Thyroid gland (tissue), 4 donors: ENCODE measurements at regions not wholly inside any gene's neighbourhood (a gene's known extent, or its start where the extent isn't known, plus 50 kb on each side); places are given as distances from the start of the nearest gene placed in this dataset.
A peak's percentile ranks its signal among the peaks of the same experiment; 100 is the strongest.

Experiments
- DNase-seq, 2 donors: peaks; one replicate each; pipeline ENCODE4 v3.0.0-alpha.2; 2019
- H3K27ac ChIP-seq, 3 donors: fragments of 200-600 bp; sonication (generic); 1 replicate in 2 of 3; 2 replicates in 1 of 3; pipeline ENCODE4 v1.5.1; 2016 to 2019; ENCODE audit warnings: mild to moderate bottlenecking in 1 of 3, moderate library complexity in 1 of 3
- H3K27me3 ChIP-seq: fragments of 200-600 bp; sonication (generic); one replicate; pipeline ENCODE4 v1.5.1; 2019
- H3K36me3 ChIP-seq, 2 donors: fragments of 200-600 bp; sonication (generic); one replicate each; pipeline ENCODE4 v1.5.1; 2016 to 2019
- H3K4me1 ChIP-seq, 2 donors: fragments of 200-600 bp; sonication (generic); one replicate each; pipeline ENCODE4 v1.5.1; 2017 to 2019
- H3K4me3 ChIP-seq, 3 donors: fragments of 200-600 bp; sonication (generic); replicated peaks in 1 of 3; 1 replicate in 2 of 3; 2 replicates in 1 of 3; pipeline ENCODE4 v1.5.1; 2016; ENCODE audit warnings: mild to moderate bottlenecking in 1 of 3
- H3K9me3 ChIP-seq: fragments of 200-600 bp; sonication (generic); one replicate; pipeline ENCODE4 v1.5.1; 2017
- CTCF ChIP-seq, 6 experiments: fragments of 200-600 bp in 3 of 6; fragments of 450-650 bp in 3 of 6; sonication (generic) in 3 of 6; IDR thresholded peaks; one replicate each; pipeline ENCODE4 v1.5.1; 2016 to 2019; ENCODE audit warnings: antibody characterized with exemption in 6 of 6, mild to moderate bottlenecking in 2 of 6, inconsistent platforms in 1 of 6, moderate library complexity in 1 of 6
- POLR2A ChIP-seq, 2 donors: fragments of 450-650 bp; IDR thresholded peaks; one replicate each; pipeline ENCODE4 v1.6.1; 2017; ENCODE audit warnings: antibody characterized with exemption in 2 of 2, mild to moderate bottlenecking in 2 of 2, moderate library complexity in 1 of 2
- WGBS, 2 donors: methylation state at CpG; one replicate each; pipeline ENCODE4 v1.1.5; 2017; 5-methylcytosine and 5-hydroxymethylcytosine counted together
- intact Hi-C: fragments of 100-400 bp; cut with DNase I; formaldehyde crosslinking; loops from one replicate; pipeline ENCODE4 v1.15.1; 2023

DNA sequence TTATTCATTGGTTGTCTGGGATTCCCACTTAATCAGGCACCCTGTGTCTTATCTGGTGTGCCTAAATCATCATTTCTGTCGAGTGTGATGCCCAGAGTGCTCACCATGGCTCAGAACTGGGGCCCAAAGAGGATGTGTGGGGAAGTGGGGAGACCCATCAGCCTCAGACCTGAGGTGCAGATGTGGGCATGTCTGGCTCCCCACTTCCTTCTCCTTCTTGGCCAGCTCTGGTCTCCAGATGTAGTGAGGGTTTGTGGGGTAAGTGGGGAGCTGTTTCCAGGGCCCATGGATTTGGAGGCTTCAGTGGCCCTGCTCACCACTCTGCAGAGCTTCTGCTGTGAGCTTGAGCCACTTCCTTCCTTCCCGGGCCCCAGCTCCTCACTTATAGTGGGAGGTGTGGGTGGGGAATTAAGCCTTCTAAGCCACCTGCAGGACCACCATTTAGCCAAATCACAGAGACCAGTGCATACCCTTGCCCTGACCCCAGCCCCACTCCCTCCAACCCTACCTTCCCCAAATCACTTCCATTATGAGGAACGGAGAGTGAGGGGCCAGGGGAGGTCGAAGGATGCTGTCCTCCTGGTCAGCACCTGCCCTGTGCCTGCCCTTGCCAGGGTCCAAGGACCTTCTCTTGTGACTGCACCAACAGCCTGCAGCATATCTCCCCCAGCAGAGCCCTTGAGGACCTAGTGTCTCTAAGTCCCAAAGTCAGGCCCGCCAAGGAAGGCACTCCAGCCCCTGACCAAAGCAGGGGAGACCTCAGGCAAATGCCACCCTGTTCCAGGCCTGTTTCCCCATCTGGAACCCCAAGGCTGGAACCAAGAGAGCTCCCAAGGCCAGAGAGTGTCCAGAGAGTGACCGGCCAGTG lies 278.2 kb upstream of the RTL1 start:
- intact Hi-C loops: no loop called here
- WGBS, 2 donors: 78 to 79% methylated on average over 5 to 6 of the region's 6 CpGs
- TF ChIP-seq CTCF (IDR thresholded peaks at IDR 0.05) (no peak), POLR2A (IDR thresholded peaks at IDR 0.05) (no peak)

DNA sequence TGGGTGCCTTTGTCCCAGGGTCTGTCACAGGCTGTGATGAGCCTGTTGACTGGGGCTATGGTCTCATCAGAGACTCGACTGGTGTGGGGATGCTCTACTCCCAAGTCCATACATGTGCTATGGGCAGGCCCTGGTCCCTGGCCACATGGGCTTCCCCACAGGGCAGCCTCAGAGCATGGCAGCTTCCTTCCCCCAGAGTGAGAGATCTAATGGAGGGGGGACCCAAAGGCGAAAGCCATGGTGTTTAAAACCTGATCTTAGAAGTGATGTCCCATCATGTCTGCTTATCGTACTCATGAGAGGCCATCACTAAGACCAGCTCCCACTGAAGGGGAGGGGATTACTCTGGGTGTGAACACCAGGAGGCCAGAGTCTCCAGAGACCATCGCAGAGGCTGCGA lies 279.0 kb upstream of the RTL1 start:
- H3K4me3 ChIP-seq: no peak overlapping the region
- 70 to 75% methylated on average over 4 to 5 of the region's 5 CpGs for WGBS, 2 donors
- H3K36me3 ChIP-seq: no peaks in the 10 kb centered on the region
- H3K9me3 ChIP-seq: no peaks in the 10 kb centered on the region
- no peak for DNase-seq
- H3K4me1 ChIP-seq: no peaks in the 10 kb centered on the region
- H3K27me3 ChIP-seq: no peaks in the 10 kb centered on the region
- intact Hi-C loops: no loop called here
- TF ChIP-seq POLR2A (IDR thresholded peaks at IDR 0.05) (no peak), CTCF (IDR thresholded peaks at IDR 0.05) (no peak)
- no peak overlapping the region for H3K27ac ChIP-seq

More for the DNA sequence above, 278.2 kb upstream of the RTL1 start:
- H3K36me3 ChIP-seq: no peaks in the 10 kb centered on the region
- no peaks in the 10 kb centered on the region for H3K9me3 ChIP-seq
- no peaks in the 10 kb centered on the region for H3K4me1 ChIP-seq
- no peak overlapping the region for H3K4me3 ChIP-seq
- H3K27ac ChIP-seq: no peak overlapping the region
- H3K27me3 ChIP-seq: no peaks in the 10 kb centered on the region
- DNase-seq: no peak

DNA sequence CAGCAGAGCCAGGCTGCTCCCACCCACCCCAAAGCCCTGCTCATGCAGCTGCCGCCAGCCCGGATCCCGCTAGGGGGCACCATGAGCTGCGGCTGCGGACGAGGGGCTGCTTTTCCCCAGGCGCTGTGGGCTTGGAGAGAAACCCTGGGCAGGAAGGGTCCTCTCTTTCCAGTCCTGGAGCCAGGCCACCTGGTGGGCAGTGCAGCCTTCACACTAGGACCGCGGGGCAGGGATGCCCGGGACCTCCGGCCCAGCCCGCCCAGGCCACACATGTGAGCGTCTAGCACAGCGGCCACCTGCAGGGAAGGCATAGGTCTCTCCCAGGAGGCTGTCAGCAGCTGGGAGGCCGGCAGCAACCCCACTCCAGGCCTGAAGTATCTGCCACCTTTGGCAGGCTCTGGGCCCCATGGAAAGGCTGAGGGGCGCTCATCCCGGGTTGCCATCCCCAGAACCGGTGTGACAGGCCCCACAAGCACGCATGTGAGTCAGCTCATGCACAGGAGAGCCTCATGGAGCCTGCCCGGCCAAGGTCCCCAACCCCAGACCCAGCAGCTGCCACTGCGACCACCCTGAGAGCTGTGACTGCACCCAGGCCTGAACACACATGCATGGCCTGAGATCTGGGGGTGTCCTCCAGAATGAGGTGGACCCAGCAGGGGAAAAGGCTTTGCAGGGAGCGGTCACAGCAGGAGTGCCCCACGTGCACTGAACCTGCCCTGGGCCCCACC lies 280.0 kb upstream of the RTL1 start:
- 27 to 38% methylated on average over 8 to 12 of the region's 23 CpGs for WGBS, 2 donors
- intact Hi-C loops: no loop called here
- Histone ChIP-seq H3K9me3 (no peaks in the 10 kb centered on the region), H3K27me3 (no peaks in the 10 kb centered on the region), H3K36me3 (no peaks in the 10 kb centered on the region), H3K27ac (no peak overlapping the region), H3K4me3 (no peak overlapping the region), H3K4me1 (no peaks in the 10 kb centered on the region)
- TF ChIP-seq CTCF (IDR thresholded peaks at IDR 0.05): peak in 1 of 6 experiments; percentile 29
- no peak for TF ChIP-seq POLR2A (IDR thresholded peaks at IDR 0.05)
- no peak for DNase-seq

DNA sequence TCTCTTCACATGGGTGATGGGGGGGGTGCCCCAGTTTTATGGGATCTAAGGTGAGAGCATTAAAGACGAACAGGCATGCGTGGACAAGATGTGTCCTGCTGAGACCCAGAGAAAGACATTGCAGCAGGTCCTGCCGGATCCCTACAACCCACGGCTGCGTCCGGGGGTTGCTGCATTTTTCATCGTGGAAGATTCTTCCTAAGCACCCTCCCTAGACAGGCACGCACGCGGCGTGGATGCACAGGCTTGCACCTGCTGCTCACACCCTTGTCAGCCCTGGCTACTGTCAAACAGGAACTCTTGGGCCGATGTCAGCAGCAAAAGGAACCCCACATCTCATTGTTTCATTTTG lies 280.6 kb upstream of the RTL1 start:
- Histone ChIP-seq H3K36me3 (no peaks in the 10 kb centered on the region), H3K27me3 (no peaks in the 10 kb centered on the region), H3K27ac (no peak overlapping the region), H3K4me1 (no peaks in the 10 kb centered on the region), H3K4me3 (no peak overlapping the region), H3K9me3 (no peaks in the 10 kb centered on the region)
- intact Hi-C loops: no loop called here
- WGBS, 2 donors: 87 to 93% methylated on average over 12 of the region's 12 CpGs
- no peak for DNase-seq
- TF ChIP-seq CTCF (IDR thresholded peaks at IDR 0.05) (no peak), POLR2A (IDR thresholded peaks at IDR 0.05) (no peak)

- TF ChIP-seq POLR2A (IDR thresholded peaks at IDR 0.05) (no peak), CTCF (IDR thresholded peaks at IDR 0.05) (no peak)
- H3K4me3 ChIP-seq: no peak overlapping the region
- no peak overlapping the region for H3K27ac ChIP-seq
- intact Hi-C loops: no loop called here
- no peaks in the 10 kb centered on the region for H3K4me1 ChIP-seq
- no peaks in the 10 kb centered on the region for H3K27me3 ChIP-seq
- no peak for DNase-seq
- H3K9me3 ChIP-seq: no peaks in the 10 kb centered on the region
- WGBS, 2 donors: 82 to 95% methylated on average over 6 of the region's 6 CpGs
- H3K36me3 ChIP-seq: no peaks in the 10 kb centered on the region
These were observed 281.1 kb upstream of the RTL1 start for GRCh38 chr14:101184572-101184971.
